ENCODE measurements at regions not wholly inside any gene's neighbourhood (a gene's known extent, or its start where the extent isn't known, plus 50 kb on each side); places are given as distances from the start of the nearest gene placed in this dataset.

- TF ChIP-seq POLR2AphosphoS5 (IDR thresholded peaks at IDR 0.05): no peak
- no peak for TF ChIP-seq POLR2A (IDR thresholded peaks at IDR 0.05)
Measured at GRCh38 chr7:119630406-119630969, 642.5 kb upstream of the KCND2 start.
